ENCODE measurements at regions not wholly inside any gene's neighbourhood (a gene's known extent, or its start where the extent isn't known, plus 50 kb on each side); places are given as distances from the start of the nearest gene placed in this dataset.

DNA sequence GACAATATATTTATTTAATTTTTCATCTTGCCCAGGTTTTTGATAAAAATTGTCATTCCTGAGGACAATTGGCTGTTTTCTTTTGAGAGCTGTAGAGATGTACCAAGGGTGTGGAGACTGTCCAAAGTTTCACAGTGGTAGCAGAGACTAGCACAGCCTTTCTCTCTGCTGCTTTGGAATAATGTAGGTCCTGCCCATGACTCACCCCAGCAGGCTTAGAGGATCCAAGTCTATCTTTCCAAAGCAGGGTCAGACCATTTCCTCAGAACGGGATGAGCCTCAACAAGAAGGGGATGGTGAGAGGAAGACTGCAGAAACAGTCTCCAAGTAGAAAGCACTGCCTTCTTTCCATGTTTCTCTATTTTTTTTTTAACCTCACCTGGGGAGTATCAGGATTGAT lies 131.5 kb upstream of the RPL34 start:
- TF ChIP-seq, protein P1, sequence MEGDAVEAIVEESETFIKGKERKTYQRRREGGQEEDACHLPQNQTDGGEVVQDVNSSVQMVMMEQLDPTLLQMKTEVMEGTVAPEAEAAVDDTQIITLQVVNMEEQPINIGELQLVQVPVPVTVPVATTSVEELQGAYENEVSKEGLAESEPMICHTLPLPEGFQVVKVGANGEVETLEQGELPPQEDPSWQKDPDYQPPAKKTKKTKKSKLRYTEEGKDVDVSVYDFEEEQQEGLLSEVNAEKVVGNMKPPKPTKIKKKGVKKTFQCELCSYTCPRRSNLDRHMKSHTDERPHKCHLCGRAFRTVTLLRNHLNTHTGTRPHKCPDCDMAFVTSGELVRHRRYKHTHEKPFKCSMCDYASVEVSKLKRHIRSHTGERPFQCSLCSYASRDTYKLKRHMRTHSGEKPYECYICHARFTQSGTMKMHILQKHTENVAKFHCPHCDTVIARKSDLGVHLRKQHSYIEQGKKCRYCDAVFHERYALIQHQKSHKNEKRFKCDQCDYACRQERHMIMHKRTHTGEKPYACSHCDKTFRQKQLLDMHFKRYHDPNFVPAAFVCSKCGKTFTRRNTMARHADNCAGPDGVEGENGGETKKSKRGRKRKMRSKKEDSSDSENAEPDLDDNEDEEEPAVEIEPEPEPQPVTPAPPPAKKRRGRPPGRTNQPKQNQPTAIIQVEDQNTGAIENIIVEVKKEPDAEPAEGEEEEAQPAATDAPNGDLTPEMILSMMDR (IDR thresholded peaks at IDR 0.05; ENCODE audit: control extremely low read depth, extremely low read depth): no peak
- DNase-seq: no peak
- H3K36me3 ChIP-seq (ENCODE audit: control insufficient read depth in 4 of 4, insufficient read depth in 4 of 4, low read length in 4 of 4): no peaks in the 10 kb centered on the region
- WGBS, 2 donors: 58 to 67% methylated on average over 1 of the region's 1 CpG
- no peak overlapping the region for H3K9ac ChIP-seq (ENCODE audit: insufficient read depth in 1 of 2, low read length in 2 of 2)
- H3K27me3 ChIP-seq (ENCODE audit: control insufficient read depth in 3 of 3, insufficient read depth in 3 of 3, low read length in 2 of 3): no peaks in the 10 kb centered on the region
- H3K4me1 ChIP-seq (ENCODE audit: control insufficient read depth in 5 of 5, insufficient read depth in 5 of 5, low read length in 5 of 5): no peaks in the 10 kb centered on the region
- ATAC-seq (ENCODE audit: insufficient read depth, low FRiP score): no peak
- H3K9me3 ChIP-seq (ENCODE audit: control insufficient read depth in 4 of 4, insufficient read depth in 3 of 4, low read length in 3 of 4): peaks cover 0 to 10% (median 4%) of the 10 kb centered on the region in 4 donors
- H3K4me3 ChIP-seq: no peak overlapping the region
- H3K27ac ChIP-seq (ENCODE audit: low read depth in 1 of 2, low read length in 1 of 2): no peak overlapping the region

DNA sequence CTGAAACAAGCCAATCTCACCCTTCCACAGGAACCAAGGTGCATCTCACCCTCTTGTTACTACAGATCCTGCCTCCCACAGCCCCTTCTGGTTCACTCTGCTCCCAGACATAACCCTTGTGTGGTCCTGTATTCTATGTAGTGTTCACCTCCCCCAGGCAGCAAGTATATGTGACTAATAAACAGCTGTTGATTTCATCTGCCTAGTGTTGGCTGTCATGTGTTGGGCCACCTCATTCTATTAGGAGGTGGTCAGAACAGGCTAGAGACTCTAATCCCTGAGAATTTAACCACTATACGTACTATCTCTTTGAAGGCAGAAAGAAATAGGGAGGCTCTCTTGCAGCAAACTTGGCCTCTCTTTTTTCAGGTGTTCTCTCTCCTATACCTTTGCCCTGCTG lies 134.3 kb upstream of the RPL34 start:
- no peak overlapping the region for H3K9ac ChIP-seq (ENCODE audit: insufficient read depth in 1 of 2, low read length in 2 of 2)
- no peak overlapping the region for H3K27ac ChIP-seq (ENCODE audit: low read depth in 1 of 2, low read length in 1 of 2)
- DNase-seq (no peak), ATAC-seq (ENCODE audit: insufficient read depth, low FRiP score) (no peak)
- H3K4me3 ChIP-seq: no peak overlapping the region
- TF ChIP-seq, protein P1 (IDR thresholded peaks at IDR 0.05; ENCODE audit: control extremely low read depth, extremely low read depth): no peak
- H3K9me3 ChIP-seq (ENCODE audit: control insufficient read depth in 4 of 4, insufficient read depth in 3 of 4, low read length in 3 of 4): no peaks in the 10 kb centered on the region
- no peaks in the 10 kb centered on the region for H3K27me3 ChIP-seq (ENCODE audit: control insufficient read depth in 3 of 3, insufficient read depth in 3 of 3, low read length in 2 of 3)
- H3K36me3 ChIP-seq (ENCODE audit: control insufficient read depth in 4 of 4, insufficient read depth in 4 of 4, low read length in 4 of 4): no peaks in the 10 kb centered on the region
- 52 to 56% methylated on average over 1 of the region's 1 CpG for WGBS, 2 donors
- peaks cover 0 to 5% (median 0%) of the 10 kb centered on the region in 5 donors for H3K4me1 ChIP-seq (ENCODE audit: control insufficient read depth in 5 of 5, insufficient read depth in 5 of 5, low read length in 5 of 5)

- TF ChIP-seq, protein P1 (IDR thresholded peaks at IDR 0.05; ENCODE audit: control extremely low read depth, extremely low read depth): no peak
- Histone ChIP-seq H3K9ac (ENCODE audit: insufficient read depth in 1 of 2, low read length in 2 of 2) (no peak overlapping the region), H3K9me3 (ENCODE audit: control insufficient read depth in 4 of 4, insufficient read depth in 3 of 4, low read length in 3 of 4) (no peaks in the 10 kb centered on the region), H3K4me1 (ENCODE audit: control insufficient read depth in 5 of 5, insufficient read depth in 5 of 5, low read length in 5 of 5) (peaks cover 0 to 5% (median 0%) of the 10 kb centered on the region in 5 donors), H3K27me3 (ENCODE audit: control insufficient read depth in 3 of 3, insufficient read depth in 3 of 3, low read length in 2 of 3) (no peaks in the 10 kb centered on the region), H3K4me3 (no peak overlapping the region), H3K27ac (ENCODE audit: low read depth in 1 of 2, low read length in 1 of 2) (no peak overlapping the region), H3K36me3 (ENCODE audit: control insufficient read depth in 4 of 4, insufficient read depth in 4 of 4, low read length in 4 of 4) (no peaks in the 10 kb centered on the region)
- DNase-seq (no peak), ATAC-seq (ENCODE audit: insufficient read depth, low FRiP score) (no peak)
- WGBS, 2 donors: 85 to 95% methylated on average over 1 of the region's 1 CpG
Measured at GRCh38 chr4:108484187-108484586, 136.2 kb upstream of the RPL34 start.

DNA sequence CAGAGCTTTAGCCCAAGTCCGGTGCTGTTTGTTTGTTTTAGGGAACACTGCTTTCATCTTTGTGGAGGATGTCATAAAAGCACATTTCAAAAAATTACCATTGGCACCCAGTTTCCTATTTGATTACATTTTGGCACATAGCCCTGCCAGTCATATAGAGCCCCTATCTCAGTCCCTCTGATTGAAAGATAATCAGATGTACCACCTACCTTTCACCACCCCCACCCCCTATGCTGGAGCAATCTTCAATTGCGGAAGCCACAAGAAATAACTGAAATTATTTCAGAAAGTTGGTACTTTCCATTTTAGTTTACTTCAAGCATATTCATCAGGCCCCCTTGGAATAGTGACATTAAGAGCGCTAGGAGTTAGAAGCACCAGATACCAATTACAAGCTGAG lies 136.7 kb upstream of the RPL34 start:
- Histone ChIP-seq H3K9me3 (ENCODE audit: control insufficient read depth in 4 of 4, insufficient read depth in 3 of 4, low read length in 3 of 4) (no peaks in the 10 kb centered on the region), H3K36me3 (ENCODE audit: control insufficient read depth in 4 of 4, insufficient read depth in 4 of 4, low read length in 4 of 4) (no peaks in the 10 kb centered on the region), H3K9ac (ENCODE audit: insufficient read depth in 1 of 2, low read length in 2 of 2) (no peak overlapping the region), H3K4me1 (ENCODE audit: control insufficient read depth in 5 of 5, insufficient read depth in 5 of 5, low read length in 5 of 5) (peaks cover 0 to 5% (median 0%) of the 10 kb centered on the region in 5 donors), H3K4me3 (no peak overlapping the region), H3K27me3 (ENCODE audit: control insufficient read depth in 3 of 3, insufficient read depth in 3 of 3, low read length in 2 of 3) (no peaks in the 10 kb centered on the region), H3K27ac (ENCODE audit: low read depth in 1 of 2, low read length in 1 of 2) (no peak overlapping the region)
- TF ChIP-seq, protein P1 (IDR thresholded peaks at IDR 0.05; ENCODE audit: control extremely low read depth, extremely low read depth): no peak
- ATAC-seq (ENCODE audit: insufficient read depth, low FRiP score): no peak
- 72 to 82% methylated on average over 3 of the region's 3 CpGs for WGBS, 2 donors
- no peak for DNase-seq
